ENCODE measurements at regions not wholly inside any gene's neighbourhood (a gene's known extent, or its start where the extent isn't known, plus 50 kb on each side); places are given as distances from the start of the nearest gene placed in this dataset.
"Not testable (repeated sequence)": the region's sequence is repeated elsewhere in the genome, so short reads cannot be mapped to it uniquely, and the experiment has no call there.

- Mint-ChIP-seq H3K27ac (no peak overlapping the region), H3K9me3 (peaks cover 3% of the 10 kb centered on the region), H3K4me3 (no peak overlapping the region), H3K4me1 (no peaks in the 10 kb centered on the region), H3K27me3 (no peaks in the 10 kb centered on the region), H3K36me3 (no peaks in the 10 kb centered on the region)
- no peak for ATAC-seq
Measured at GRCh38 chr2:167790189-167790588, 457.2 kb downstream of the STK39 start.

- no peak for ATAC-seq
- Mint-ChIP-seq H3K4me3 (no peak overlapping the region), H3K9me3 (peaks cover 3% of the 10 kb centered on the region), H3K4me1 (no peaks in the 10 kb centered on the region), H3K27me3 (no peaks in the 10 kb centered on the region), H3K36me3 (no peaks in the 10 kb centered on the region), H3K27ac (no peak overlapping the region)
Measured at GRCh38 chr2:167787562-167787961, 459.8 kb downstream of the STK39 start.

GRCh38 chr2:167787021-167787420 is 460.4 kb downstream of the STK39 start:
- H3K4me3 Mint-ChIP-seq, result no peak overlapping the region
- no peak overlapping the region for H3K27ac Mint-ChIP-seq
- H3K36me3 Mint-ChIP-seq, result no peaks in the 10 kb centered on the region
- no peaks in the 10 kb centered on the region for H3K4me1 Mint-ChIP-seq
- H3K9me3 Mint-ChIP-seq, result peaks cover 3% of the 10 kb centered on the region
- no peak for ATAC-seq
- no peaks in the 10 kb centered on the region for H3K27me3 Mint-ChIP-seq

DNA sequence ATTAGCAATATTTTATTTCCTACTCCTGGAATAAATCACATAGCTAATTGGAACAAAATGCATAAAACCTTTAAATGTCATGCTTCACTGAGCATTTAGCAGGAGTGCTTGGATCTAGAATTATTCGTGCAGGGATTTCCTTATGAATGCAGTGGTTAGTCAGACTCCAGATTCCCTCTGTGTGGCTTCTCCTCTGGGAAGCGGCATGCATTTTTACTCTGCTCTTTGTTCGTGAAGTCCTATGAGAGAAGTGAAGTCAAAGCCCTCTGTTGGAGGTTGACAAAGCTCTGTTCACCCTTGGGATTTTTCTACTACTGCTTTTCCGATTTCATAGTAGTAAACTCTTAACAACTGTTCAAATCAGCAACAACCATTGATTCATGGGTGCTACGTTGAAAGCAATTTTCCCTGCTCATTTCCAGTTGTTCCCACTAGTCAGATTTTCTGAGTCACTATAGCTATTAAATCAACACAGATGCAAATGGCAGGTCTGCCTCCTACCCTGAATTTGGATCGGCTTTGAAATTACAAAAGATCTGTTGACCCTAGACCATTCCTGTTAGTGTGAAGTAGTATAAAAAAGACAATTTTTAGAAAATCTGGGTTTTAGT is 461.7 kb downstream of the STK39 start:
- no peak overlapping the region for H3K4me3 Mint-ChIP-seq

GRCh38 chr2:167784084-167784425 is 463.3 kb downstream of the STK39 start:
- no peak for ATAC-seq
- Mint-ChIP-seq H3K27ac (no peak overlapping the region), H3K9me3 (peaks cover 3% of the 10 kb centered on the region), H3K4me1 (no peaks in the 10 kb centered on the region), H3K36me3 (no peaks in the 10 kb centered on the region), H3K4me3 (no peak overlapping the region), H3K27me3 (no peaks in the 10 kb centered on the region)

More for the DNA sequence above, 461.7 kb downstream of the STK39 start:
- Mint-ChIP-seq H3K27ac (no peak overlapping the region), H3K27me3 (no peaks in the 10 kb centered on the region), H3K9me3 (peaks cover 3% of the 10 kb centered on the region), H3K4me1 (no peaks in the 10 kb centered on the region), H3K36me3 (no peaks in the 10 kb centered on the region)
- no peak for ATAC-seq

GRCh38 chr2:167783261-167784083 is 463.9 kb downstream of the STK39 start:
- Mint-ChIP-seq H3K4me1 (no peaks in the 10 kb centered on the region), H3K27me3 (no peaks in the 10 kb centered on the region), H3K36me3 (no peaks in the 10 kb centered on the region), H3K4me3 (no peak overlapping the region), H3K27ac (no peak overlapping the region), H3K9me3 (peaks cover 3% of the 10 kb centered on the region)
- ATAC-seq, result no peak

DNA sequence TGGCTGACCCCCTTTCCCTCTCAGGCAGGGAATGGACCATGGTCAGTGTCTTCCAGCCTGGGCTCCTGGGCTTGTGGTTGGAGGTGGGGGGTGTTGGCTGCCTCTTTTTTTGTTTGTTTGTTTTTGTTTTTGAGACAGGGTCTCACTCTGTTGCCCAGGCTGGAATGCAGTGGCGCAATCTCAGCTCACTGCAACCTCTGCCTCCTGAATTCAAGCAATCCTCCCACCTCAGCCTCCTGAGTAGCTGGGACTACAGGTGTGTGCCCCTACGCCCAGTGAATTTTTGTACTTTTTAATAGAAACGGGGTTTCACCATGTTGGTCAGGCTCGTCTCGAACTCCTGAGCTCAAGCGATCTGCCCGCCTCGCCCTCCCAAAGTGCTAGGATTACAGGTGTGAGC is 465.8 kb downstream of the STK39 start:
- not testable (repeated sequence) for H3K27me3 Mint-ChIP-seq, H3K36me3 Mint-ChIP-seq, H3K4me1 Mint-ChIP-seq, H3K9me3 Mint-ChIP-seq, H3K27ac Mint-ChIP-seq, ATAC-seq, H3K4me3 Mint-ChIP-seq

DNA sequence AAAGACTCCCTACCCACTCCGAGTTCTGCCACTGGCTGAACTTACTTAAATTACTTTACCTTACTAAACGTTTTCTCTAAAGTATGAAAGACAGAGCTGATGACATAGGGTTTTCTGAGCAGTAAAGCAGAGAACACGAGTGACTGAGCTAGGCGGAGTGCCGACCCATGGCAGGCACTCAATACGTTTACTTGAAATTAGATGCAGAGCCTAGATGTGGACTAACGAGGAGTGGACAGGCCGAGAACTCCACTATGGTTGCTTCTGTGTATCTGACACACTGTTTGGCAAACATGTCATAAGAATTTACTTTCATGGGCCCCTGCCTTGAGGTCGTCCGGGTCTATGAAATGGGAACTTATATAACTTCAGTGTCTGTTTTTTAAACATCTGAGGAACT is 471.0 kb downstream of the STK39 start:
- no peaks in the 10 kb centered on the region for H3K4me1 Mint-ChIP-seq
- no peaks in the 10 kb centered on the region for H3K27me3 Mint-ChIP-seq
- no peaks in the 10 kb centered on the region for H3K36me3 Mint-ChIP-seq
- H3K9me3 Mint-ChIP-seq, result no peaks in the 10 kb centered on the region
- no peak overlapping the region for H3K27ac Mint-ChIP-seq
- no peak overlapping the region for H3K4me3 Mint-ChIP-seq
- ATAC-seq, result no peak

GRCh38 chr2:167771628-167772027 is 475.8 kb downstream of the STK39 start:
- Mint-ChIP-seq H3K4me1 (no peaks in the 10 kb centered on the region), H3K27me3 (no peaks in the 10 kb centered on the region), H3K36me3 (no peaks in the 10 kb centered on the region), H3K27ac (no peak overlapping the region), H3K9me3 (no peaks in the 10 kb centered on the region), H3K4me3 (no peak overlapping the region)
- no peak for ATAC-seq

DNA sequence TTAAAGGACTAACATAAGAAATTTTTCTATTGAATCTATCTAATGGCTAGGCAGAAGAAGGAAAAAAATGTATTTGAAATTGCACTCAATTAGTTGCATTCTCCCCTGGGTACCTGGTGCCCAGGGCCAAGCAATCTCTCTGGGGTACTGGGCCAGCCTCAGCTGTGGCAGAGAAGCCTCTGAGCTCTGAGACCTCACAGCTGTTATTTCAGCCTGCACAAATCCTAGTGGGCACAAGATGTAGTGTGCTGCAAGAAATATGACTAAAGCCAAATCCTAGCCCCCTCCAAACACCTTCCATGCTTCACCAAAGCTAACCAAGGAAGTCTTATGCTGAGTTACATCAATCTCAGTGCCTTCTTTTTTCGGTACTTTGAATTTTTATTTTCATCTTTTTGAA is 478.4 kb downstream of the STK39 start:
- no peak overlapping the region for H3K27ac Mint-ChIP-seq
- ATAC-seq, result no peak
- no peaks in the 10 kb centered on the region for H3K9me3 Mint-ChIP-seq
- H3K27me3 Mint-ChIP-seq, result no peaks in the 10 kb centered on the region
- no peaks in the 10 kb centered on the region for H3K4me1 Mint-ChIP-seq
- no peaks in the 10 kb centered on the region for H3K36me3 Mint-ChIP-seq
- H3K4me3 Mint-ChIP-seq, result no peak overlapping the region

GRCh38 chr2:167767830-167768229 is 479.6 kb downstream of the STK39 start:
- H3K9me3 Mint-ChIP-seq, result no peaks in the 10 kb centered on the region
- no peak overlapping the region for H3K4me3 Mint-ChIP-seq
- no peaks in the 10 kb centered on the region for H3K27me3 Mint-ChIP-seq
- no peak for ATAC-seq
- H3K4me1 Mint-ChIP-seq, result no peaks in the 10 kb centered on the region
- no peaks in the 10 kb centered on the region for H3K36me3 Mint-ChIP-seq
- H3K27ac Mint-ChIP-seq, result no peak overlapping the region

- no peaks in the 10 kb centered on the region for H3K36me3 Mint-ChIP-seq
- H3K27me3 Mint-ChIP-seq, result no peaks in the 10 kb centered on the region
- H3K4me3 Mint-ChIP-seq, result no peak overlapping the region
- no peaks in the 10 kb centered on the region for H3K4me1 Mint-ChIP-seq
- H3K27ac Mint-ChIP-seq, result no peak overlapping the region
- no peaks in the 10 kb centered on the region for H3K9me3 Mint-ChIP-seq
- ATAC-seq, result no peak
Measured at GRCh38 chr2:167764772-167765341, 482.5 kb downstream of the STK39 start.

DNA sequence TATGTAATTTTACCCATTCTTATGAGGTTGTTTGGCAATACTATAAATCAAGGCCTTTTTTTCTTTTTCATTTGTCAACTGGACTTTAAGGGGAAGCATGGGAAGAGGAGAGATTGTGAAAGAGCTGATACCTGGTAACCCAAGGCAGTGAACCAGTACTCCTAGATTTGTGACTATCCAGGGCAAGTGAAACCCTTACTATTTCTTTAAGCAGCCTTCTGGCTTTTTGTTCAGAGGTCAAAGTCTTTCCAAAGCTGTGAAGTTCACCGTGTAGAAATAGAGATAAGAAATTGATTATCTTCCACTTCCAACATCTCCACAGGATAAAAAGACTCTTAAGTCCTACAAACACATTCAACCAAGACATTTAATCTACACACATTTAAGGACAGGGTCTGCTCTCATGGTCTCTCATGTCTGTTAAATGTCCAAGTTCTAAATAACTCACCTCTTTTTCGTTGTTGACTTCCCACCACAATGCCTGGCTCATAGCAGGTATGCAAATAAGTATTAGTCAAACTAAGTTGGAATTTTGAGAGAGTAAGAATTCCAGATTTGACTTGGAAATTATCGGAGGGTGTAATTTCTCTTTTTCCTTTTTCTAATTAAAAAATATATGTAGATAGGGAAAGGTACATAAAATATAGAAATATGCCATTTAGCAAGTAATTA is 485.8 kb downstream of the STK39 start:
- ATAC-seq, result no peak
- Mint-ChIP-seq H3K4me1 (no peaks in the 10 kb centered on the region), H3K36me3 (no peaks in the 10 kb centered on the region), H3K27me3 (no peaks in the 10 kb centered on the region), H3K4me3 (no peak overlapping the region), H3K27ac (no peak overlapping the region), H3K9me3 (no peaks in the 10 kb centered on the region)

- ATAC-seq, result no peak
- Mint-ChIP-seq H3K27me3 (no peaks in the 10 kb centered on the region), H3K4me1 (no peaks in the 10 kb centered on the region), H3K9me3 (no peaks in the 10 kb centered on the region), H3K36me3 (no peaks in the 10 kb centered on the region), H3K27ac (no peak overlapping the region), H3K4me3 (no peak overlapping the region)
Measured at GRCh38 chr2:167759531-167759930, 487.9 kb downstream of the STK39 start.

- no peaks in the 10 kb centered on the region for H3K9me3 Mint-ChIP-seq
- no peak overlapping the region for H3K27ac Mint-ChIP-seq
- ATAC-seq, result no peak
- no peaks in the 10 kb centered on the region for H3K36me3 Mint-ChIP-seq
- no peaks in the 10 kb centered on the region for H3K4me1 Mint-ChIP-seq
- H3K4me3 Mint-ChIP-seq, result no peak overlapping the region
- H3K27me3 Mint-ChIP-seq, result no peaks in the 10 kb centered on the region
Measured at GRCh38 chr2:167758292-167758691, 489.1 kb downstream of the STK39 start.

GRCh38 chr2:167756446-167756845 is 490.9 kb downstream of the STK39 start:
- H3K9me3 Mint-ChIP-seq, result no peaks in the 10 kb centered on the region
- H3K4me3 Mint-ChIP-seq, result no peak overlapping the region
- H3K27ac Mint-ChIP-seq, result no peak overlapping the region
- H3K4me1 Mint-ChIP-seq, result no peaks in the 10 kb centered on the region
- no peaks in the 10 kb centered on the region for H3K27me3 Mint-ChIP-seq
- ATAC-seq, result no peak
- no peaks in the 10 kb centered on the region for H3K36me3 Mint-ChIP-seq
